G401 (cell line): ENCODE measurements at regions not wholly inside any gene's neighbourhood (a gene's known extent, or its start where the extent isn't known, plus 50 kb on each side); places are given as distances from the start of the nearest gene placed in this dataset.

Experiments
- DNase-seq: peaks from one replicate; pipeline ENCODE4 v3.0.0-alpha.2; 2015; ENCODE audit warnings: low spot score
- in situ Hi-C: cut with HindIII; loops from 2 replicates; pipeline ENCODE4 v1.10.0; 2016; ENCODE audit warnings: low sequenced_read_pairs, mixed read lengths

DNA sequence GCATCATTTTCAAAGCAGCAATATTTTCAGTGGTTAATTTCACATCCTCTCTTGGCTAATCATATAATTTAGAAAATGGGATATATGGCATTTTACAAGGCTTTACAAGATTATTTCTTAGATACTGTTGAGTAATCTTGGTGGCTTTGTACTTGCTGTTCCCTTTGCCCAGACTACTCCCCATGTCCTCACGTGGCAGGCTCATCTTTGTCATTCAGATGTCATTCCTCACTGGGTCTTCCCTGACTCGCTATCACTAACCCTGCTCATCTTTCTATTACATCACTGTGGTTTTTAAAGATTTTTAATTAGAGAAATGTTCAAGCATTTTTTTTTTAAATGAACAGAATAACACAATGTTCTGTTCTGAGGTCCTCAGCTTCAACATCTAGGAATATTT, 240.0 kb upstream of the IRX5 start:
- in situ Hi-C loops = no loop called here
- DNase-seq = no peak

DNA sequence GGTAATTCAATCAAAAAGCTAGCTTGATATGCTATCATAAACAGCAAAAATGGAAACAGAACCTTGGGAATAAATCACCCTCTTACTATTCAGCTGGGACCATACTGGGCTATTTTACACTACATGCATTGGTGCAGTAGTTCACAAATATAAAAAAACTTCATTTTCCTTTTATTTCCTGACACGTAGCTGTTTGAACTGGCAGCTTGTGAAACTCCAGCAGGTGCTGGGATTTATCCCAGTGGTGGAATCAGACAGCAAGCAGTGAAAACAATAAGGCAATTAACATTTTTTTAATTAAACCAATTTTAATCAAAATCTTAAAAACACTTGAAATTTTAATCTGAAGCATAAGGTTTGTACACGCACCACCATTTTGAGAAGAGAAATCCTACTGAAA, 240.4 kb upstream of the IRX5 start:
- in situ Hi-C loops = no loop called here

DNA sequence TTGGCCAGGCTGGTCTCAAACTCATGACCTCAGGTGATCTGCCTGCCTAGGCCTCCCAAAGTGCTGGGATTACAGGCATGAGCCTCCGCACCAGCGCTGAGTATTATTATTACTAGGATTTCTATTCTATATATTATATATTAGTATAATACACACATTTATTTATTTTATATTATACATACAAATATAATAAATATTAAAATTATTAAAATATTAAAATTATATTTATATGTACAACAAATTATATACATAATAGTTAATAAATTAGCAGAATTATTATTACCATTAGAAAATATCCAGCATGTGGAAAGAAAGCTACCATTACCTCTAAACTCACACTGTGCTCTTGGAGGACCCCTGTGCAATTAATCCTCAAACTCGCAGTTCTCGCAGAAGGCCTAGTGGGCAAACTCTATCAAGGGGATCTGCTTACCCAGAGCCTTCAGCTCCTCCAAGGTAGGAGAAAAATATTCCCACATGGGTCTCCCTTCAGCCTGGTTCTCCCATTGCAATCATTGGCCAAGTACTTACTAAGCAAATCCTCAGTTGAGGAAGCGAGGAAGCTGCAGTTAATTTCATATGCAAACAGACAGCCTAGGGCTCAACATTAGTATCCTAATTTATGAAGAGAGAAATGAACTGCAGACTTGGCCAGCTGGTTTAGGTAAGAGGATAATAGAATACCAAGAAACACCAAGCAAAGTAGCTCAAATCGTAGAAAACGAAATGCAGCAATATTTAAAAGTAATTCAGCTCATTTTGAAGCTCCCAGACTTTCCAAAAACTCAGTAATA, 241.4 kb upstream of the IRX5 start:
- in situ Hi-C loops = no loop called here
- DNase-seq = no peak

More for the DNA sequence above, 240.4 kb upstream of the IRX5 start:
- DNase-seq = no peak

GRCh38 chr16:54688339-54688738, 242.3 kb upstream of the IRX5 start:
- in situ Hi-C loops = no loop called here

GRCh38 chr16:54687043-54687899, 243.4 kb upstream of the IRX5 start:
- DNase-seq = no peak
- in situ Hi-C loops = no loop called here

More at GRCh38 chr16:54688339-54688738, 242.3 kb upstream of the IRX5 start:
- no peak for DNase-seq

DNA sequence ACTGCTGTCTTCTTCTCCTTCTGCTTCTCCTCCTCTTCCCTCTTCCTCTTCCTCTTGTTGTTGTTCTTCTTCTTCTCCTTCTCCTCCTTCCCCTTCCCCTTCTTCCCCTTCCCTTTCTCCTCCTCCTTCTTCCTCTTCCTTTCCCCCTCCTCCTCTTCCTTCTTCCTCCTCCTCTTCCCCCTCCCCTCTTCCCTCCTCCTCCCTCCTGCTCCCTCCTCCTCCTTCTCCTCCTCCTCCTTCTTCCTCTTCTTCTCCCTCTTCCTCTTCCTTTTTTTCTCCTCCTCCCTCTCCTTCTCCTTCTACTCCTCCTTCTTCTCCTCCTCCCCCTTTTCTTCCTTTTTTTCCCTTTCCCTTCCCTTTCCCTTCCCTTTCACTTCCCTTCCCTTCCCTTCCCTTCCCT, 245.0 kb upstream of the IRX5 start:
- in situ Hi-C loops = no loop called here
- DNase-seq = no peak

DNA sequence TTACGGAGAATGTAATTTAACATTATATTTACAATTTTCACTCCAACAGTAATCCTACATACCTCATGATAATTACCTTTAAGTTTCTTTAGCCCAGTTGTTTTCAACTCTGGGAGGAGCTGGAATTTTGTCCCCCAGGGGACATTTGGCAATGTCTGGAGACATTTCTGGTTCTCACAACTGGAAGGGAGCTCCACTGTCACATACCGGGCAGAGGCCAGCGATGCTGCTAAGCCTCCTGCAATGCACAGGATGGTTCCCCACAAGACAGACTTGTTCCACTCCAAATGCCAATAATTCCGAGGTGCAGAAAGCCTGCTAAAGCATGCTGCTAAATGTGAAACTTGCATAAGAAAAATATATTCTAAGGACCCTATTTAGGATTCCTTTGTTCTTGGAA, 251.1 kb upstream of the IRX5 start:
- no peak for DNase-seq
- in situ Hi-C loops = no loop called here

- in situ Hi-C loops = no loop called here
- no peak for DNase-seq
These were observed 253.2 kb upstream of the IRX5 start for GRCh38 chr16:54677308-54677950.

DNA sequence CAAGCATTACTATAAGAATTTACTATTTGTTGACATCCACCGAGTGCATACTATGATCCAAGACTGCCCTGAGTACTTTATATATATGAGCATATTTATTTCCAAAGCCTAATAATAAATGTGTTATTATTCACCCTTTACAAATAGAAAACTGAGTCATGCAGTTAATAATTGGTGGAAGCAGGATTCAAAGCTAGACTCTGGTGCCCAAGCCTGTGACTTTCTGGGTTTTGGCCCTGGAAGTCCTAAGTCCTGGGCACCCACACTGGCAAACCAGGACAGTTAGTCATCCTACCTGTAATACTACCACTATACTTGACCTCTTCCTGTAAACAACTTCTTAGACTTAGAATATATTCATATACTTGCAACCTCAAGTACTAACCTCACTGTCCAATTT, 257.4 kb upstream of the IRX5 start:
- DNase-seq = no peak
- in situ Hi-C loops = no loop called here

GRCh38 chr16:54672500-54672899, 258.2 kb upstream of the IRX5 start:
- in situ Hi-C loops = no loop called here

GRCh38 chr16:54657709-54658102, 273.0 kb upstream of the IRX5 start:
- in situ Hi-C loops = no loop called here
- DNase-seq = no peak

More at GRCh38 chr16:54672500-54672899, 258.2 kb upstream of the IRX5 start:
- no peak for DNase-seq

- no peak for DNase-seq
- in situ Hi-C loops = no loop called here
These were observed 273.5 kb upstream of the IRX5 start for GRCh38 chr16:54657058-54657708.

- in situ Hi-C loops = no loop called here
- DNase-seq = no peak
These were observed 275.5 kb upstream of the IRX5 start for GRCh38 chr16:54655121-54655590.

- in situ Hi-C loops = no loop called here
- no peak for DNase-seq
These were observed 276.2 kb upstream of the IRX5 start for GRCh38 chr16:54654429-54654828.

- DNase-seq = no peak
- in situ Hi-C loops = no loop called here
These were observed 278.4 kb upstream of the IRX5 start for GRCh38 chr16:54652201-54652770.

- DNase-seq = no peak
- in situ Hi-C loops = no loop called here
These were observed 279.0 kb upstream of the IRX5 start for GRCh38 chr16:54651440-54652195.

DNA sequence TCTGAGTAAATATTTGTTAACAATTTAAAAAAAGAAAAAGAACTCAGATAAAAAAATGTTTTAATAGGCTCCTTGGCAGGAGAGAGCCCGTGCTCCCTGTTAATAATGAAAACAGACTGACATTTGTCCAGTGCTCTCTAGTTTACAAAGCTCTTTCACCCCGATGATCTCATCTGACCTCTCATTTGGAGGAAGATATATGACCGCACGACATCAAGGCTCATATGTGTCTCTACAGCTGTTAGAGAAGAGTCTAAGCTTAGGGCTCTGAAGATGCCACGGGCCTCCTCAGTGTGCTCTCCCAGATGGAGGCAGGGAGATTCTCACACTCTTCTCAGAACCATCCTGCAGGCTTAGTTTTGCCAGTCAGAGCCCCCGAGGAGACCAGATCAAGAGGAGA, 280.8 kb upstream of the IRX5 start:
- in situ Hi-C loops = no loop called here
- DNase-seq = no peak

GRCh38 chr16:54648575-54648974, 282.1 kb upstream of the IRX5 start:
- in situ Hi-C loops = no loop called here
- DNase-seq = no peak
